ENCODE measurements at regions not wholly inside any gene's neighbourhood (a gene's known extent, or its start where the extent isn't known, plus 50 kb on each side); places are given as distances from the start of the nearest gene placed in this dataset.
"Not testable (repeated sequence)": the region's sequence is repeated elsewhere in the genome, so short reads cannot be mapped to it uniquely, and the experiment has no call there.

DNA sequence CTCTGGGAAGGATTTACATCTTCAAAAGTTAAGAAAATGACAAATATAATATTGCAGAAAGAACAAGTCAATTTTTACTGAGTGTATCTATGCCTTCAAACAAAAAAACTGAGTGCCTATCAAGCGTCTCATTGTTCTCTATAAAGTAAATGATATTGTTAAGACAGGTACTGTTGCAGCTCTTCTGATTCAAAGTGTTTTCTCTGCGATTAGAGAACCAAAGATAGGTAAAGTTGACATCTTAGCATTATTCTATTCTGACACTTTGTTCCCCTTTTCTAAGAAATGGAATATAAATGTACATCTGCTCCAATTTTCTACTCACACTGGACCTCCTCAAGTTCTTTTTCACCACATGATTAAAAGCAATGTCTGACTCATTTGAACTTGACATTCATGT lies 1317.7 kb downstream of the CDH11 start:
- no peak for DNase-seq (ENCODE audit: low read depth)

DNA sequence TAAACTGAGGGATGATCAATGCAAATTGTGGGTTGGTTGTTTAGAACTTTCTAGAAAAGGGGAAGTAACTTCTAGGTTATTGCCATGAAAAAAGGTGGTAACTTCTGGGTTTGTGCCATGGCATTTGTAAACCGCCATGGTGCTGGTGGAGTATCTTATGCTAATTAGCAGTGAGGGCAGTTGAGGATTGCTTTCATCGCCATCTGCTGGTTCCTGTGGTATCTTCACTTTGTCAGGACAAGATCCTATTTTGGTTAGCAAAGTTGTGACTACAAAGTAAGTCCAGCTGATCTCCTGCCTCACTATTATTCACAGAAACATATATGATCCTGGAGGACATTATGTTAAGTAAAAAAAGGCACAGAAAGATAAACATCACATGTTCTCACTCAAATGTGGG lies 1332.3 kb downstream of the CDH11 start:
- DNase-seq (ENCODE audit: low read depth) = no peak

DNA sequence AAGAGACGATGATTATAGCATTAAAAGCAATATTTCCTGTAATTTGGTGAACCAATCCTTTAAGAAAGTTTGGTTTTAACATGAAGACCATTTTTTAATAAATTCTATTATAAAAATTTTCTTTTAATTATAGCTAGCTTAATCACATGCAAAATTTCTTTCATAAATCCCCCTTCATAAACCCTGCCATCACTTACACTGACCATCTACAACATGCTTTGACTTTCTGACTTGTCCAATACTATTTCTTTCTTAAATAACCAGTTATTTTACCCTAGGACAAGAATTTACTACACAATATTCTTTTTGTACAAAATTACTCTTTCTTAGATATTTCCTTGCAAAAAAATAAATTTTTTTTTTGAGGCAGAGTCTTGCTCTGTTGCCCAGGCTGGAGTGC lies 1334.8 kb downstream of the CDH11 start:
- DNase-seq (ENCODE audit: low read depth) = no peak

DNA sequence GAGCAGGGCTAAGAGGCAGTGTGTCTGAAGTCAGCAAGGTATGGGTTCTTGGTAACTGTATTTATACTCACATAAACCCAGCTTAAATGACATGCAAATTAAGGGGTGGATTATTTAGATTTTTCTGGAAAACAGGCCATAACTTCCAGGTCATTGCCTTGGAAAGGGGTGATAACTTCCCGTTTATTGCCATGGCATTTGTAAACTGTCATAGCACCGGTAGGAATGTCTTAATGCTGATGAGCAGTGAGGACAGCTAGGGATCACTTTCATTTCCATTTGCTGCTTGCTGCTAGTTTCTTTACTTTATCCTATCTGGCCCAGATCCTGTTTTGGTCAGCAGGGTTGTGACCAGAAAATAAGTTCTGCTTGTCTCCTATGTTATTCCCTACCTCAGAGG lies 1336.7 kb downstream of the CDH11 start:
- no peak for DNase-seq (ENCODE audit: low read depth)

DNA sequence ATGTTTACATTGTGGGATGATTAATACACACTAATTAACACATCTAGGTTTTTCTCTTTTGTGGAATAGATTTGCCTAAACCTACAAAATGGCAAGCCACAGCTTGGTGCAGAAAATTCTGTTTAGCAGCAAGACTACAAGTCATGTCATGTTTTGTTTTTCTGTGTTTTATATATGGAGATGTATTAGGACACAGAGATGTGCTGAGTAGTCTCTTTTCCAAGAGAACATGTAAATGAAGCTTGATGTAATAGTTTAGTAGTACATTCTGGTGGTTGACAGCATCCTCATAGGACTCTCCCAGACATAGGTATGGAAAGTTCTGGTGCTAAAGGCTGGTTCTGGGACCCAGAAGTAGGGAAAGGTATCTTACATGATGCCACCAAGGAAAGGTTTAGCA lies 1345.4 kb downstream of the CDH11 start:
- DNase-seq (ENCODE audit: low read depth) = no peak

DNA sequence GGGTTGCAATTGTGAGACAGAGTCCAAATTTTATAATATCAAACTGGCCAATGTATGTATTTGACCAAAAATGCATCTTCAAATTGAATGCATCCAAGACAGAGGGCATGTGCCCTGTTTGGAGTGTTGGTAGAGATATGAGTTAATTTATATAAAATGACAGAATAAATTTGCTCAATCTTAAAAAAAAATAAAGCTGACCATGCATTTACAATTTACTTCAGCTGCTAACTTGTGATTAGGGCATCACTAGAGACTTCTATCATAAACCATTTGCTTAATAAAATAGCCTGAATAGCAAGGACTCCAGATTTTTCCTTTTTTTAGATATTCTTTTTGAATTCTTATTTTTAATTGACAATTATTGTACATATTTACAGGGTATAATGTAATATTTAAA lies 1345.8 kb downstream of the CDH11 start:
- DNase-seq (ENCODE audit: low read depth) = no peak

DNA sequence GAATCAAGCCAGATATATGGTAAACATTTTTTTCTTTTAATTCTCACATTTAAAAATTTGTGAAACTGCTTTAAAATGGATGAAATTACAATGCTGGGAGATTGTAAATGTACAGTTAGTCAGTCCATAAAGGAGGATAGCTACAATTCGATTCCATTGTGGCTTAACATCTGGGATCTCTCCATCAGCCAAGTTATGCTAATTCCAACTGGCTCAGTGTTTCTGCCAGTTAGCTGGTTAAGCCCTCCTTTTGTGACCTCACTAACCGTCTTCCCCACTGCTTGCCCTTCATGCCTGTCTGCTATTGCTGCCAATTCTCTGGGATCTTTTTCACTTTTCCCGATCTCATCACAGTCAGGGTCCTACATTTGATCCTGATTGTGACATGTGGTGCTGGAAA lies 1347.6 kb downstream of the CDH11 start:
- DNase-seq (ENCODE audit: low read depth) = no peak

DNA sequence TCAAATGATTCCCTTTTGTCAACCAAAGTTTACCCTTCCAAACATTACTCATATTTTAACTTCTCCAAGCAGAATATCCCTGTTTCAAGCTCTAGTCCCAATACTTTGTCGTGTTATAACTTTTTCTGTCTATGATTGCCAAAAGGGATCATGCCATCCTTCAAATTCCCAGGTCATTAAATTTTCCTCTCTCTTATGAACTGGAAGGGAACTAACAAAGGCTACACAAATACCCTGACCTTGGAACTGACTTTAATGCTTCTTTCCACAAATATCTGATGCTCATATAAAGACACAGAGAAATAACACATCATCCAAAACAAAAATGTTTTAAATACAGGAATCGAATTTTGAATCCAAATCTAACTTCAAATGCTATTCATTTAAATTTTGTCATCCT lies 1352.7 kb downstream of the CDH11 start:
- no peak for DNase-seq (ENCODE audit: low read depth)

DNA sequence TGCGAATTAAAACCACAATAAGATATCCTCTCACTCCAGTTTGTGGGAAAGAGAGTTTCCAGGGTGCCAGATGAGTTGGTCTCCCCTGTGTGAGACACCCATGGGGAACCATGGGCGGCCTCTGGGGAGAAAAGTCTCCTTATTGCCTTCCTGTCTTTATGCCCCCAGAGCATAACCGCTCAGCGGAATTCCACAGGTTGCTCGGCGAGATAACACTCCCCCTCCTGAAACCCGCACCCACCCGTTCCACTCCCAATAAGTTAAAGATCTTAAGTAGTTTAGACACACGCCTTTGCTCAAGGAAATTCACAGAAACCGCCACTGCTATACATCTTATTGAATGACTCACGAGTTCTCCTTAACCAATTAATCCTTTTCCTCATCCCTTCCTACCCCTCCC lies 1361.6 kb downstream of the CDH11 start:
- not testable (repeated sequence) for DNase-seq (ENCODE audit: low read depth)

DNA sequence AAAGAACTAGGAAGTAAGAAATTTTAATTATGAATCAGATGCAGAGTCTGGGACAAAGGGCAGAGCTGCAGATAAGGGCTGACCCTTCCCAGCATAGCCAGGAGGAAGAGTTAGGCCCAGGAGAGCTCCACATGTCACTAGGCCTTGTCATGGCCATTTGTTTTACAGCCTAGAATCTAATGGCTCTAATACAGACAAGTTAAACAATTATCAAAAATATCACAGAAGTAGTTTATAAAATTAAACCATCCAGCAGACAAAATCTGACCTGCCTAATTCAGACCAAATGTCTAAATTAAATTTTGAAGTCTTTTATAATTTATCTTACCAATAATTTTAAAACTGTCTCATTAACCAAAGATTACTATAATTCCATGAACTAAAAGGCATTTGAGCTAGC lies 1369.5 kb downstream of the CDH11 start:
- no peak for DNase-seq (ENCODE audit: low read depth)

DNA sequence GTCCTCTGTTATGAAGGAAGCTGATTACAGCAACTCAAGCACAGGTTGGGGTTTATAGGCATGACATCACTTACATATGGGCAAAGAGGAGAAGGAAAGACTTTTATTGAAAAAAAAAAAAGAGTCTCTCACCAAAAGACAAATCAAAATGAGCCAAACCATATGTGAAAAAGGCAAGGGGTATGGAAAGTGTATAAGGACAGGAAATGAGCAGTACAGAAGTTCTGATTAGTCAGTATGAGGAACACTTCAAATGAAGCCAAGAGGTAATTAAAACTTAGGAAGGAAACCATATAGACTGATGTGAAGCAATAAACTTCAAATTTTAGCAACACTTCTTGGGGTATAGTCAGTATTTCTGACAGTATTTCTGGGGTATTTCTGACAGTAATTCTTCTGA lies 1372.6 kb downstream of the CDH11 start:
- DNase-seq (ENCODE audit: low read depth) = no peak

DNA sequence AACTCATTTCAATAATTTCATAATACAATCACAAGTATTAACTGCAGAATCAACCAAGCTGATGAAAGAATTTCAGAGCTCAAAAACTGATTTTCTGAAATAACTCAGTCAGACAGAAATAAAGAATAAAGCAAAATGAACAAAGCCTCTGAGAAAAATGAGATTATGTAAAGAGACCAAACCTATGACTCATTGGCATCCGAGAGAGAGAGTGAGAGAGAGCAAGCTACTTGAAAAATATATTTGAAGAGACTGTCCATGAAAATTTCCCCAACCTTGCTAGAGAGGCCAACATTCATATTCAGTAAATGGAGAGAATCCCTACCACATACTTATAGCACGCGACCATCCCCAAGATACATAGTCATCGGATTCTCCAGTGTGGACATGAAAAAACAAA lies 1376.4 kb downstream of the CDH11 start:
- DNase-seq (ENCODE audit: low read depth) = no peak

DNA sequence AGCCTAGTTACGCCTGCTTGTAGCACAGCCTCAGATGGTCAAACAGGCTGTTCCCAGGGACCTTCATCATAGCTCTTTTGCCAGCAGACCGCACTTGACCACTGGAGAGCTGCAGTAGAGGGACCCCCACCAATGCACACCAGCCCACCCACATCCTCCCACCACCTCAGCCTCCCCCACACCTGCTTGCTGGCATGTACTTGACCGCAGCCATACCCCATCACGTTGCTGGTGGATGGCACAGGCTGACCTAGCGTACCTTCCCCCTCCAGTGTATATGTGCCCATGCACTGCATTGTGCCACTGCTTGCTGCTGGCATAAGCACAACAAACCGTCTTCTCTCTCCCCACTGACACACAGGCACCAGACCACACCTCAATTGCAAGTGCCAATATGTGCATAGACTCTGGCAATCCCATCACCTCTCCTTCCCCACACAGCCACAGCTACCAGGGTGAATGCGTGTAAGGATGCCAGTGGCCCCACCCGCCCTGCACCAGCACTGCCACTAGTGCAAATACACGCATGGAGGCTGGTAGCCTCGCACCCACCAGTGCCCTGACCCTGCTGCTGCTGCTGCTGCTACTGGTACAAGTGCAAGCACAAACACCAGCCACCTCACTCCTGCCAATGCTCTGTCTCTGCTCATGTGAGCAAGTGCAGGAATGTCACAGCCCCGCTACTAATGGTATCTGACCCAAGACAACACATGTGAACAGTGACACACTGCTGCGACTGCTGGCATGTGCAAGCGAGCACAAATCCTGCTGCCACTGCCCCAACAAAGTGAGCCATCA lies 1377.6 kb downstream of the CDH11 start:
- no peak for DNase-seq (ENCODE audit: low read depth)

DNA sequence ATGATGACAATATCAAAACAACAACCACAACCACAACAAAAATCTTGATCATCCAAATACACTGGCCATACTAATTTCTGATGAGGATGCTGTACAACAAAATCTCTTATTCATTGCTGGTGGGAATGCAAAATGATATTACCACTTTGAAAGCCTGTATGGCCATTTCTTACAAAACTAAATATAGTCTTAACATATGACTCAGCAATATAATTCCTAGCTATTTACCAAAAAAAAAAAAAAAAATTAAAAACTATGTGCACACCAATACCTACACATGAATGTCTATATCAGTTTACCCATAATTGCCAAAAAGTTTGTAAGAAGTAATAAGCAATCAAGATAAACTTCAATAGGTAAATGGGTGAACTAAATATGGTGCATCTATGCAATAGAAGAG lies 1379.7 kb downstream of the CDH11 start:
- no peak for DNase-seq (ENCODE audit: low read depth)

DNA sequence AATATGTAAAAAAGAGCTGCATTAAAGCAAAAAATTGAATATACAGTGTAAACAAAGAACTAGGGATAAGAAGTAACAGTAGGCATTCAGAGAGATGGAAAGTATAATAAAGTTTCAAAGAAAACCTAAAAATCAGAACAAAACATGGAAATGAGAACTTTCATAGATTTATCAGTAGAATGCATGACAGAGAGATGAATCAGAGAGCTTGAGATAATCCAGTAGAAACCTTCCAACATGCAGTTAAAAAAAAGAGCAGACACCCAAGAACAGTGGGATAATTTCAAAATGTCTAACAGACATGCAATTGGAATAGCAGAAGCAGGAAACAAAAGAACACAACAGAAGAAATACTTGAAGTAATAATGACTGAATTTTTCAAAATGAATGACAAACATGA lies 1384.2 kb downstream of the CDH11 start:
- no peak for DNase-seq (ENCODE audit: low read depth)

DNA sequence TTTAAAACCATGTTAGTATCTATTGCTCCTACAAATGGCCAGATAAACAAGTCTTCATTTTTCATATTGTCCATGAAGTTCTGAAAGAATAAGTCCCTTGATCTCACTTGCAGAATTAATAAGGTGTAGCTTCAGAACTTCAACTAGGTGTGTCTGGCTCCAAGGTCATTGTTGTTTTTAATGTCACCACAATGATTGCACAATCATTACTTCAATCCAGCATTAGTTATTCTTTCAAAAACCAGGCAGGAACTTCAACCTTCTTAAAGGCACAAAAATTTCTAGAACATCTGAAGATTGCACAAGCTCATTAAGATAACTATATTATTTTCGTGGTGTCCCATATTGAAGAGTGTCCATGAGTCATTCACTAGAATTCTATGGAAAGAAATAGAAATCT lies 1386.4 kb downstream of the CDH11 start:
- no peak for DNase-seq (ENCODE audit: low read depth)

DNA sequence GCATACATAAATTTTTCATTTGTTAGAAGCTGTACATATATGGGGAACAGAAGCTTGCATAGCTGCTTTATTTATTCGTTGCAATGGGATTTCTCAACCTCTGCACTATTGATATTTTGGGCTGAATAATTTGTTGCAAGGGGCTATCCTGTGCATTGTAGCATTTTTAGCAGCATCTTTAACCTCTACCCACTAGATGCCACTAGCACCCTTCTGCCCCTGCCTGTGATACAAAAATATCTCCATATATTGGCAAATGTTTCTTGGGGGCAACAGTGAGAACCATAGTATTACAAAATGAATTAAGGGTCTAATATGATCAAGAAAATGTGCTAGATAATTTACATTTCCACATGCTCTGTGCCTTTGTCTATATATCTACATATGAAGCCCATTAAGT lies 1401.0 kb downstream of the CDH11 start:
- no peak for DNase-seq (ENCODE audit: low read depth)

DNA sequence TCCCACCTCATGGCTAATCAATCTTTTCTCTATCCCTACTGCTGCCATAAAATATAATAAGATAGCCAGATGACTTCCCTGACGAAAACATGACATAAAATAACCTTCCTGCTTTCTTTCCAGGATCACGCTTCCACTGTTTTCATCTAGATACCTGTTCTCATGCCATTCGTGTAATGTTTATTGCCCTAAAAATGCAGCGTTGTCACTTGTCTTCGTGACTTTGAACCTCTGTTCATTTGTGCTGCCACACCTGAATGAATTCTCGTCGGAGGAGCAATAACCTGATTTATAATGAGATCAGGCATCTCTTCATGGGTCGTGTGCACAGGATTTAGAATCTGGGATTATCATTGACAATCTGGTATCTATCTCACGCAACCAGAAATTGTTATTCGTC lies 1401.9 kb downstream of the CDH11 start:
- no peak for DNase-seq (ENCODE audit: low read depth)

DNA sequence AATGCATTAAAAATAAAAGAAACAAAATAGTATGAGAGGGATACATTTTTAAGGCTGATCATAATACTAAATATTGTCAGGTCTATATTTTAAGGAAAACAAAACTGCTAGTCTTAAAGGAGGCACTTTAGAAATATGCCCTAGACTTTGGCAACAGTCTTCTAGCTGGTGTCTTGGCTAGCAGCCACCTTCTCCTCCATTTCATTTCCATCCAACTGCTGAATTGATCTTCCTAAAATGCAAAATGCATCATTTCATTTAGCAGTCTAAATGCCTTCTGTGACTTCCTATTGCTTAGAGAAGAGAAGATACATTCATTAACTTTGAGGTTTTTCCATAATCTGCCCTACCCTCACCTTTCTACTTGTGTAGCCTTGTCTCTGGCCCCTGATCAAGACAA lies 1404.1 kb downstream of the CDH11 start:
- DNase-seq (ENCODE audit: low read depth) = no peak

DNA sequence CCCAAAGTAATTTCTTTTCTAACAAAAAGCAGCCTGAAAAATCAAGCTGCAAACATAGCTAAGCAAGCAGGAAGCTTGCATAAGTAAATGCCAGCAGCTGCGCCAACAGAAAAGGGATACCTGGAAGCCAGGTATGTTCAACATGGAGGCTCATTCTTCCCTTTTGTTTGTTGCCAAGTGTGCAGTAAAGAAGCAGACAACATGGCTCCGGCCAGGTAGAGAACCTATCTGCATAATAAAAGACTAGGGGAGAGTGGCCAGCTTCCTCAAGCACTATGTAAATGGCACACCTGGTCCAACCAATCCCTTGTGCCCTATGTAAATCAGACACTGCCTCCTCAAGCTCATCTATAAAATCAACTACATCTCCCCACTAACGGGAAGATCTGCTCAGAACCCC lies 1407.0 kb downstream of the CDH11 start:
- DNase-seq (ENCODE audit: low read depth) = no peak

DNA sequence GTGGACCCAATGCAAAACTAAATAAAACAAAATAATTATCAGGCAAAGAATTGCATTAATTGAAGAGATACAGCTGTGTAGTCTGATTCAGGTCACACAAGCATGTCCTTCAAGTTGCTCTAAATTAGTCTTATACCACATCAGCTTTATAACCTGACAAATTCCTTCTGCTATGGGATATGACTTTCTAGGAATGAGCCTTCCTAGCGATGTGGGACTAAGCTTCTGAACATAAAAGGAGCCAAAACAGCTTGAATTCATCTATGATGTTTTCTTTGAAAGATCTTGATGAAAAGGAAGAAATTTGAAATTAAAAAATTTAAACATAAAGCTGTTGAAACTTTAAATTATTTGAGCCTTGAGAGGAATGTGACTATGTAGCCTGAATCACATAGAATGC lies 1409.1 kb downstream of the CDH11 start:
- no peak for DNase-seq (ENCODE audit: low read depth)

DNA sequence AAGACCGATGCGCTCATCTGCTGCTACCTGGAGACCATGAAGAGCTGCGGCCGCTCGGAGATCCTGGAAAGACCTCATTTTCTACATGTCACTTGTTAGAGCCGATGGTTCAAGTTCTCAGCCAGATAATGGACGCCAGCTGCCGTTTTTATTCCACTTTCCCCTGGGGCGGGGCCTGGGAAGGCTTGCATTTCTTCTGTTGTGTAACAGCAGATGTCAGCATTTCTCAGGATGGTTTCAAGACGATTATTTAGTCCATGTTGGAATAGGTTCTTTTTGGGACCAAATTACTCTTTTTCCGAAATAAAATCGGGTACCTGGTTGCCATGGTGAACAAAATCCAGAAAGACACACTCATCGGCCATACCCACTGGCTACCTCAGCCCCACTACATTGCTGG lies 1418.3 kb downstream of the CDH11 start:
- DNase-seq (ENCODE audit: low read depth) = no peak

DNA sequence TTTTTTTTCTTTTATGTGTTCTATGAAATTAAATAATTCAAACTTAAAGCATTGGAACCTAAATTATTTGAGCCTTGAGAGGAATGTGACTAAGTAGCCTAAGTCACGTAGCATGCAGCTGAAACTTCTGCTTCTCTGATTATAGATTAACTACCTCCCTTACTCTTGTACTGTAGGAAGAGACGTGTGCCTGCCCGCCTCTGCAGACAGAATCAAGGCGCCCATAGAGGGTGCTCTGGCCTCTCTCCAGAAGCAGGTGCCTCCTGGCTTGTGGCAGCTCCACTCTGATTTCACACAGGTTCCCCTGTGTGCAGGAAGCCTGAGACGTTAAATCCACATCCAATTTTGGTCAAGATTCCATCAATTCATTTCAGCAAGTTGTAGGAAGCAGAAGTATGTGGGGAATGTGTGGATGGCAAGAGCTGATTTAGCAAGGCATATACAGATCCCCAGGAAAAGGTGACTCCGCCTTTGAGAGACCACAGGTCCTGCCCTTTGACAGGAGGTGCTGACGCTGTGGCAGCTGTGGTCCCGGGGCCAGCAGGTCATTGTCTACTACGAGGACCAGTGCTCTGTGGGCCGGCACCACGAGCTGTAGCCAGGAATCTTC lies 1418.8 kb downstream of the CDH11 start:
- no peak for DNase-seq (ENCODE audit: low read depth)

DNA sequence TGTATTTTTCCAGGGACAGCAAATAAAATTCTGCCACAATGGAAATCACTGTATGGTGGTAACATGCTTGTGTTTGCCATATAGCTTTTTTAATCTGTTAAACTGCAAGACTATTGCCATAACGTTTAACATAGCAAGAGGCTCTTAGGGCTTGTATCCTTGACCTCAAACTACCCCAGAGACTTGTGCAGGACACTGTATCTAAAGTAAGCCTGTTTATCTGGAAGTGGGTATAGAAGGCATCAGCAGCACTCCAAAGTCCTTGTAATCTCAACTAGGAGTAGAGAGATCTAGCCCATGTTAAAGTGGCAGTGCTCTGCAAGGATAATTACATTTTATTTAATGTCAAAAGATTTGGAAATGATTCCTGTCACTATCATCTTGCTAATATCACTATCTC lies 1424.1 kb downstream of the CDH11 start:
- no peak for DNase-seq (ENCODE audit: low read depth)

Measured in GM04503 (cell line).